Upper lobe of left lung (tissue), 4 donors: ENCODE measurements at regions not wholly inside any gene's neighbourhood (a gene's known extent, or its start where the extent isn't known, plus 50 kb on each side); places are given as distances from the start of the nearest gene placed in this dataset.

Source experiments
- CTCF ChIP-seq, 6 experiments: fragments of 450-650 bp in 4 of 6; fragments of 200-600 bp in 2 of 6; sonication (generic) in 2 of 6; IDR thresholded peaks; one replicate each; pipeline ENCODE4 v1.5.1; 2016 to 2019; ENCODE audit warnings: antibody characterized with exemption in 6 of 6
- POLR2A ChIP-seq, 4 donors: fragments of 450-650 bp; IDR thresholded peaks; one replicate each; pipeline ENCODE4 v1.5.1; 2016 to 2017; ENCODE audit warnings: antibody characterized with exemption in 4 of 4, mild to moderate bottlenecking in 2 of 4
- POLR2AphosphoS5 ChIP-seq, 2 donors: sonication (generic); formaldehyde crosslinking; IDR thresholded peaks; one replicate each; pipeline ENCODE4 v1.5.1; 2017; ENCODE audit warnings: antibody characterized with exemption in 2 of 2

- no peak for TF ChIP-seq CTCF (IDR thresholded peaks at IDR 0.05)
- no peak for TF ChIP-seq POLR2A (IDR thresholded peaks at IDR 0.05)
- TF ChIP-seq POLR2AphosphoS5 (IDR thresholded peaks at IDR 0.05), result no peak
These were observed 181.0 kb downstream of the TFAP2C start for GRCh38 chr20:56810141-56810540.
